K562 (cell line): ENCODE measurements at regions not wholly inside any gene's neighbourhood (a gene's known extent, or its start where the extent isn't known, plus 50 kb on each side); places are given as distances from the start of the nearest gene placed in this dataset.

Experiments
- ATAC-seq: fragments of 200-7000 bp; cut with Tn5 transposase; 3 replicates; pipeline ENCODE4 v1.9.1; 2020; ENCODE audit warnings: moderate library complexity
- BruUV-seq: library from RNA; stranded (reverse); fragments of 400-500 nt; replicated peaks from 2 replicates; lab custom pipeline; 2021; lab: Mats Ljungman, UMichigan
- CTCF ChIA-PET: fragments of 300-600 bp; formaldehyde crosslinking; extraction: SDS; loops from one replicate; lab custom pipeline; 2021; ENCODE audit warnings: low intra/inter-chr PET ratio; lab: Yijun Ruan, JAX
- POLR2A ChIA-PET: fragments of 300-600, 350-650 bp; sonication (Branson Sonifier 250); formaldehyde crosslinking; extraction: SDS; loops from one replicate; lab custom pipeline; 2021; ENCODE audit warnings: antibody characterized with exemption, inconsistent platforms; lab: Yijun Ruan, JAX
- DNase-seq, 4 experiments: peaks; one replicate each; pipeline versions ENCODE4 v3.0.0 to v3.0.0-alpha.2; 2011 to 2018; ENCODE audit warnings: low spot score in 3 of 4, mixed read lengths in 3 of 4; ENCODE audit errors: extremely low read depth in 1 of 4
- FAIRE-seq: peaks from 2 replicates; lab custom pipeline; 2011; peaks lifted over from hg19 to GRCh38; lab: Jason Lieb, UNC
- H2AFZ ChIP-seq: 2 replicates; pipeline ENCODE4 v1.6.0; 2011; ENCODE audit warnings: low read depth, low read length, control low read depth, inconsistent platforms
- H3K27ac ChIP-seq: fragments of 200-600 bp; 3 replicates; pipeline ENCODE4 v1.8.0; 2011; ENCODE audit warnings: low read depth, mild to moderate bottlenecking, control low read depth, inconsistent platforms, low read length, moderate library complexity, mixed read lengths; ENCODE audit errors: extremely low read depth
- H3K27me3 ChIP-seq, 2 experiments: fragments of 300-600 bp in 1 of 2; 2 replicates in 1 of 2; 3 replicates in 1 of 2; pipeline versions ENCODE4 v1.6.0 to v1.8.0; 2011; ENCODE audit warnings: inconsistent platforms in 2 of 2, low read length in 2 of 2, mild to moderate bottlenecking in 1 of 2, mixed read lengths in 1 of 2, moderate library complexity in 1 of 2; ENCODE audit not compliant: control insufficient read depth in 2 of 2, insufficient read depth in 2 of 2
- H3K36me3 ChIP-seq: fragments of 300-600 bp; 3 replicates; pipeline ENCODE4 v1.8.0; 2011; ENCODE audit warnings: mild to moderate bottlenecking, low read length, inconsistent platforms; ENCODE audit not compliant: control insufficient read depth, insufficient read depth
- H3K4me1 ChIP-seq, 2 experiments: fragments of 200-600 bp in 1 of 2; replicated peaks in 1 of 2; 2 replicates in 1 of 2; 3 replicates in 1 of 2; pipeline versions ENCODE4 v1.5.1 to v1.8.0; 2011; ENCODE audit warnings: inconsistent platforms in 2 of 2, low read length in 2 of 2, mild to moderate bottlenecking in 1 of 2, mixed read lengths in 1 of 2, moderate library complexity in 1 of 2; ENCODE audit not compliant: control insufficient read depth in 2 of 2, insufficient read depth in 2 of 2
- H3K4me2 ChIP-seq: 2 replicates; pipeline ENCODE4 v1.6.1; 2011; ENCODE audit warnings: low read length, control low read depth, inconsistent platforms, mixed read lengths; ENCODE audit not compliant: insufficient read depth
- H3K4me3 ChIP-seq: fragments of 200-600 bp; sonication (generic), shearing (Covaris generic); 2 replicates; pipeline ENCODE4 v1.5.1; 2016; ENCODE audit warnings: control low read depth, inconsistent platforms
- H3K79me2 ChIP-seq: fragments of 200-600 bp; 3 replicates; pipeline ENCODE4 v1.8.0; 2011; ENCODE audit warnings: low read length, inconsistent platforms; ENCODE audit not compliant: control insufficient read depth, insufficient read depth
- H3K9ac ChIP-seq, 2 experiments: 2 replicates each; pipeline versions ENCODE4 v1.6.0 to v1.6.1; 2011; ENCODE audit warnings: low read depth in 2 of 2, low read length in 2 of 2, control low read depth in 1 of 2, inconsistent platforms in 1 of 2, mild to moderate bottlenecking in 1 of 2, mixed read lengths in 1 of 2; ENCODE audit not compliant: insufficient read depth in 1 of 2
- H3K9me1 ChIP-seq: one replicate; pipeline ENCODE4 v1.6.0; 2011; ENCODE audit warnings: inconsistent platforms, mild to moderate bottlenecking, low read length, moderate library complexity; ENCODE audit not compliant: control insufficient read depth, insufficient read depth
- H3K9me3 ChIP-seq: replicated peaks from 2 replicates; pipeline ENCODE4 v1.5.1; 2011; ENCODE audit warnings: low read depth, low read length, inconsistent platforms; ENCODE audit not compliant: control insufficient read depth, insufficient read depth
- H4K20me1 ChIP-seq: replicated peaks from 2 replicates; pipeline ENCODE4 v1.6.1; 2011; ENCODE audit warnings: low read length, inconsistent platforms, mixed read lengths; ENCODE audit not compliant: control insufficient read depth, insufficient read depth
- CXXC5 ChIP-seq: fragments of 250-450 bp; sonication (Bioruptor Pico); IDR thresholded peaks from 2 replicates; pipeline ENCODE4 v1.8.0; 2022; ENCODE audit warnings: inconsistent platforms, mild to moderate bottlenecking, moderate library complexity
- ETV5 ChIP-seq: sonication (generic); formaldehyde crosslinking; IDR thresholded peaks from 2 replicates; pipeline ENCODE4 v1.4.0; 2020; ENCODE audit warnings: low read depth, mild to moderate bottlenecking, missing genetic modification reagents
- FOXA1 ChIP-seq: fragments of 450-650 bp; IDR thresholded peaks from 2 replicates; pipeline ENCODE4 v1.6.1; 2016; ENCODE audit warnings: mild to moderate bottlenecking, borderline replicate concordance
- HIVEP1 ChIP-seq: fragments of 250-450 bp; sonication (Bioruptor Pico); IDR thresholded peaks from 2 replicates; pipeline ENCODE4 v1.4.0; 2020; ENCODE audit warnings: mild to moderate bottlenecking
- HLTF ChIP-seq: fragments of 450-650 bp; IDR thresholded peaks from 2 replicates; pipeline ENCODE4 v1.6.1; 2016
- JUNB ChIP-seq: fragments of 450-650 bp; formaldehyde crosslinking; conservative IDR thresholded peaks from 2 replicates; pipeline ENCODE4 v1.4.0; 2020; ENCODE audit warnings: mild to moderate bottlenecking
- MAZ ChIP-seq, 2 experiments: fragments of 450-650 bp in 1 of 2; sonication (generic) in 1 of 2; formaldehyde crosslinking; IDR thresholded peaks in 1 of 2; conservative IDR thresholded peaks in 1 of 2; 2 replicates each; pipeline versions ENCODE4 v1.4.0 to v1.5.0; 2020; ENCODE audit warnings: mild to moderate bottlenecking in 1 of 2, missing genetic modification reagents in 1 of 2
- PHB ChIP-seq: fragments of 250-450 bp; sonication (Bioruptor Pico); IDR thresholded peaks from 2 replicates; pipeline ENCODE4 v1.5.0; 2021
- RAD21 ChIP-seq, 2 experiments: fragments of 250-450 bp in 1 of 2; fragments of 450-650 bp in 1 of 2; sonication (Bioruptor Pico) in 1 of 2; formaldehyde crosslinking in 1 of 2; IDR thresholded peaks in 1 of 2; conservative IDR thresholded peaks in 1 of 2; 2 replicates each; pipeline versions ENCODE4 v1.4.0 to v1.8.0; 2020 to 2022; ENCODE audit warnings: mild to moderate bottlenecking in 2 of 2, moderate library complexity in 1 of 2
- SNAPC5 ChIP-seq: fragments of 250-450 bp; sonication (Bioruptor Pico); IDR thresholded peaks from 2 replicates; pipeline ENCODE4 v1.8.0; 2021; ENCODE audit warnings: moderate library complexity, mild to moderate bottlenecking, inconsistent platforms
- ZNF507 ChIP-seq: conservative IDR thresholded peaks from 2 replicates; pipeline ENCODE4 v1.6.1; 2017; ENCODE audit warnings: missing genetic modification characterization, missing compliant biosample characterization
- WGBS: fragments of 100-300 bp; shearing (Covaris generic); methylation state at CpG from one replicate; pipeline ENCODE4 v1.1.6; 2016; ENCODE audit warnings: low coverage, mixed read lengths; ENCODE audit not compliant: insufficient coverage; ENCODE audit errors: missing lambda C conversion rate; 5-methylcytosine and 5-hydroxymethylcytosine counted together
- in situ Hi-C: fragments of 300-500 bp; cut with MboI; formaldehyde crosslinking; loops from 4 replicates; pipeline ENCODE4 v1.15.0; 2018; ENCODE audit warnings: inconsistent platforms, mixed read lengths
- intact Hi-C: fragments of 100-400 bp; cut with micrococcal nuclease; formaldehyde crosslinking; loops from 2 replicates; pipeline ENCODE4 v1.14.2; 2022
- TF ChIP-seq, protein P1 (sequence below), 3 experiments: IDR thresholded peaks in 2 of 3; conservative IDR thresholded peaks in 1 of 3; 2 replicates each; pipeline ENCODE4 v1.5.1; 2011 to 2012; ENCODE audit warnings: low read length in 3 of 3, mild to moderate bottlenecking in 3 of 3, control low read depth in 2 of 3, improper control_type of control experiment in 1 of 3, inconsistent platforms in 1 of 3, low read depth in 1 of 3, mixed read lengths in 1 of 3, moderate library complexity in 1 of 3; ENCODE audit not compliant: insufficient read depth in 2 of 3
- TF ChIP-seq, protein P2 (sequence below): fragments of 450-650 bp; IDR thresholded peaks from 2 replicates; pipeline ENCODE4 v1.6.1; 2018; ENCODE audit warnings: mild to moderate bottlenecking, low read depth; ENCODE audit not compliant: partially characterized antibody

DNA sequence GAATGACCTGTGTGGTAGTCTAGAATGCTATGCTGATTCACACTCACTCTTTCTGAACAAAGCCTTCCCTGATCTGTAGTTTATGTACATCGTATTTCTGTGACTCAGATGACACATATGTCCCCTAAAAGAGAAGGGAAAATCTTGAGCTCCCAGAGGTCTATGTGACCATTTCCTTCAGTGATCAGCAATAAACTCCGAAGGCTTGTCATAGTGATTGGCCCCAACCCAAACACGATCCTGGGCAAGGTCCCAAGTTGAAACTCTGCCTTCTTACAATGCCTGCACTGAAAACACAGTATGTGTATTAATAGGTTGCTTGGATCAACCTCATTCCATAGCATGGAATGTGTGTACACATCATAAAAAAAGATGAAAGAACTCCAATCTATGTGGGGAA is 685.8 kb downstream of the MAT2B start:
- DNase-seq (no peak), FAIRE-seq (no peak), ATAC-seq (no peak)
- Histone ChIP-seq H3K9me3 (no peaks in the 10 kb centered on the region), H3K9me1 (no peaks in the 10 kb centered on the region), H3K36me3 (no peaks in the 10 kb centered on the region), H3K4me2 (no peak overlapping the region), H3K27ac (no peak overlapping the region), H4K20me1 (no peaks in the 10 kb centered on the region), H2AFZ (no peak overlapping the region), H3K4me3 (no peak overlapping the region), H3K27me3 (no peaks in the 10 kb centered on the region), H3K4me1 (no peaks in the 10 kb centered on the region), H3K79me2 (no peaks in the 10 kb centered on the region), H3K9ac (no peak overlapping the region)
- ChIA-PET POLR2A (no interaction called here), CTCF (interaction anchor here (0.6 kb wide), 1 partner anchor 18 kb away, joined by 4 read pairs; no protein-coding TSS in a partner anchor)
- in situ Hi-C loops (no loop called here), intact Hi-C loops (no loop called here)
- WGBS: 4% methylated on average over 3 of the region's 3 CpGs
- no peak for TF ChIP-seq FOXA1
- no peak for TF ChIP-seq ZNF507 (tag)
- no peak for TF ChIP-seq PHB
- TF ChIP-seq, protein P1, sequence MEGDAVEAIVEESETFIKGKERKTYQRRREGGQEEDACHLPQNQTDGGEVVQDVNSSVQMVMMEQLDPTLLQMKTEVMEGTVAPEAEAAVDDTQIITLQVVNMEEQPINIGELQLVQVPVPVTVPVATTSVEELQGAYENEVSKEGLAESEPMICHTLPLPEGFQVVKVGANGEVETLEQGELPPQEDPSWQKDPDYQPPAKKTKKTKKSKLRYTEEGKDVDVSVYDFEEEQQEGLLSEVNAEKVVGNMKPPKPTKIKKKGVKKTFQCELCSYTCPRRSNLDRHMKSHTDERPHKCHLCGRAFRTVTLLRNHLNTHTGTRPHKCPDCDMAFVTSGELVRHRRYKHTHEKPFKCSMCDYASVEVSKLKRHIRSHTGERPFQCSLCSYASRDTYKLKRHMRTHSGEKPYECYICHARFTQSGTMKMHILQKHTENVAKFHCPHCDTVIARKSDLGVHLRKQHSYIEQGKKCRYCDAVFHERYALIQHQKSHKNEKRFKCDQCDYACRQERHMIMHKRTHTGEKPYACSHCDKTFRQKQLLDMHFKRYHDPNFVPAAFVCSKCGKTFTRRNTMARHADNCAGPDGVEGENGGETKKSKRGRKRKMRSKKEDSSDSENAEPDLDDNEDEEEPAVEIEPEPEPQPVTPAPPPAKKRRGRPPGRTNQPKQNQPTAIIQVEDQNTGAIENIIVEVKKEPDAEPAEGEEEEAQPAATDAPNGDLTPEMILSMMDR (IDR thresholded peaks at IDR 0.05 in 2 of 3, conservative IDR thresholded peaks at IDR 0.05 in 1 of 3; ENCODE audit: insufficient read depth in 2 of 3, low read depth in 1 of 3, low read length in 3 of 3): no peak
- TF ChIP-seq ETV5: no peak
- no peak for TF ChIP-seq HLTF
- no peak for TF ChIP-seq CXXC5
- TF ChIP-seq HIVEP1 (CRISPR knock-in tag): no peak
- TF ChIP-seq RAD21 (CRISPR knock-in tag; conservative IDR thresholded peaks at IDR 0.05 in 1 of 2, IDR thresholded peaks at IDR 0.05 in 1 of 2): no peak
- TF ChIP-seq SNAPC5 (CRISPR knock-in tag): no peak
- TF ChIP-seq, protein P2, sequence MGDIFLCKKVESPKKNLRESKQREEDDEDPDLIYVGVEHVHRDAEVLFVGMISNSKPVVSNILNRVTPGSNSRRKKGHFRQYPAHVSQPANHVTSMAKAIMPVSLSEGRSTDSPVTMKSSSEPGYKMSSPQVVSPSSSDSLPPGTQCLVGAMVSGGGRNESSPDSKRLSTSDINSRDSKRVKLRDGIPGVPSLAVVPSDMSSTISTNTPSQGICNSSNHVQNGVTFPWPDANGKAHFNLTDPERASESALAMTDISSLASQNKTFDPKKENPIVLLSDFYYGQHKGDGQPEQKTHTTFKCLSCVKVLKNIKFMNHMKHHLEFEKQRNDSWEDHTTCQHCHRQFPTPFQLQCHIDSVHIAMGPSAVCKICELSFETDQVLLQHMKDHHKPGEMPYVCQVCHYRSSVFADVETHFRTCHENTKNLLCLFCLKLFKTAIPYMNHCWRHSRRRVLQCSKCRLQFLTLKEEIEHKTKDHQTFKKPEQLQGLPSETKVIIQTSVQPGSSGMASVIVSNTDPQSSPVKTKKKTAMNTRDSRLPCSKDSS: no peak
- no peak for TF ChIP-seq MAZ (CRISPR knock-in tag; conservative IDR thresholded peaks at IDR 0.05 in 1 of 2, IDR thresholded peaks at IDR 0.05 in 1 of 2)
- no peak for TF ChIP-seq JUNB (CRISPR knock-in tag)
- no TSS peak for BruUV-seq
